ENCODE measurements at regions not wholly inside any gene's neighbourhood (a gene's known extent, or its start where the extent isn't known, plus 50 kb on each side); places are given as distances from the start of the nearest gene placed in this dataset.
"Not testable (repeated sequence)": the region's sequence is repeated elsewhere in the genome, so short reads cannot be mapped to it uniquely, and the experiment has no call there.

DNA sequence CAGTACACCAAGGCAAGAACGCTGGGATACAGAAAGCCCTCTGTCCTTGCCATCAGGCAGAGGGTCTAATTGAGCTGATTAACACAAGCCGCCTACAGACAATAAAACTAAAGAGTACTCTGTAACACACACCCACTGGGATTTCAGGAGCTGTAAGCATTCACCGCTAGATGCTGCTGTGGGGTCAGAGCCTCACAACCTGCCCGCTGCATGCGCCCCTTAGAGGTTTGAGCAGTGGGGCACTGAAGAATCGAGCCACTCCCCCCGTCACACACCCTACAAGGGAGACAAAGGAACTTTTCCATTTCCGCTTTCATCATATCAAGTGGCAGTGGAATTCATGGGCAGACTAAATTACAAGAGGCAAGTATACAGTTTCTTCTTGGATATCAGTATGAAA, 1080.6 kb downstream of the PCDH17 start:
- ATAC-seq, result peak; percentile 91
- H2AFZ ChIP-seq, result peak overlapping the region; percentile 67; the same call in 1 of the 2 replicates
- no peak for TF ChIP-seq ZNF114 (CRISPR knock-in tag; IDR thresholded peaks at IDR 0.05)
- TF ChIP-seq CTCF (conservative IDR thresholded peaks at IDR 0.05; ENCODE audit: low read depth in 2 of 2), result peak; percentile 59 to 83

DNA sequence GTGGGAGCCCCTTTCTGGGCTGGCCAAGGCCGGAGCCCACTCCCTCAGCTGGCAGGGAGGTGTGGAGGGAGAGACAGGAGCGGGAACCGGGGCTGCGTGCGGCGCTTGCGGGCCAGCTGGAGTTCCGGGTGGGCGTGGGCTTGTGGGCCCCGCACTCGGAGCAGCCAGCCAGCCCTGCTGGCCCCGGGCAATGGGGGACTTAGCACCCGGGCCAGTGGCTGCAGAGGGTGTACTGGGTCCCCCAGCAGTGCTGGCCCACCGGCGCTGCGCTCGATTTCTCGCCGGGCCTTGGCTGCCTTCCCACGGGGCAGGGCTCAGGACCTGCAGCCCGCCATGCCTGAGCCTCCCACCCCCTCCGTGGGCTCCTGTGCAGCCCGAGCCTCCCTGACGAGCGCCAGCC, 1082.5 kb downstream of the PCDH17 start:
- H3K4me1 Mint-ChIP-seq; H3K4me3 ChIP-seq; H3K9me2 ChIP-seq (ENCODE audit: insufficient read depth); H3K27ac ChIP-seq (ENCODE audit: low read depth); H3K79me2 ChIP-seq (replicated peaks; ENCODE audit: insufficient read depth); H3F3A ChIP-seq (replicated peaks; ENCODE audit: low read depth); H3K27me3 Mint-ChIP-seq (ENCODE audit: insufficient read depth, low read depth, poor library complexity); DNase-seq (ENCODE audit: low spot score); H3K27me3 ChIP-seq (ENCODE audit: insufficient read depth); H3K4me1 ChIP-seq (ENCODE audit: insufficient read depth); H3K36me3 ChIP-seq (ENCODE audit: insufficient read depth); ATAC-seq; H3K4me3 Mint-ChIP-seq; H3K4me2 ChIP-seq; H3K27ac Mint-ChIP-seq; H4K20me1 ChIP-seq (replicated peaks; ENCODE audit: insufficient read depth): not testable (repeated sequence)
- peaks cover 18% of the 10 kb centered on the region; the same call in 2 of the 3 replicates for H3K36me3 Mint-ChIP-seq (ENCODE audit: low read depth)
- H3K9me3 Mint-ChIP-seq, result peaks cover 35% of the 10 kb centered on the region
- peak overlapping the region; percentile 63; the same call in 1 of the 2 replicates for H2AFZ ChIP-seq

More for the DNA sequence above, 1080.6 kb downstream of the PCDH17 start:
- Histone ChIP-seq H3K36me3 (ENCODE audit: insufficient read depth) (peaks cover 14% of the 10 kb centered on the region), H3K4me1 (ENCODE audit: insufficient read depth) (peaks cover 10% of the 10 kb centered on the region), H3K4me3 (no peak overlapping the region), H3K4me2 (0 out of 2 replicates have a peak overlapping the region, but pooled peaks have one; percentile 9), H3F3A (replicated peaks; ENCODE audit: low read depth) (no peaks in the 10 kb centered on the region), H3K27ac (ENCODE audit: low read depth) (no peak overlapping the region), H3K9me2 (ENCODE audit: insufficient read depth) (no peaks in the 10 kb centered on the region), H3K79me2 (replicated peaks; ENCODE audit: insufficient read depth) (no peaks in the 10 kb centered on the region), H4K20me1 (replicated peaks; ENCODE audit: insufficient read depth) (no peaks in the 10 kb centered on the region), H3K27me3 (ENCODE audit: insufficient read depth) (no peaks in the 10 kb centered on the region)
- no peak overlapping the region for H3K27ac Mint-ChIP-seq
- DNase-seq (ENCODE audit: low spot score), result peak; percentile 74
- no peak overlapping the region for H3K4me3 Mint-ChIP-seq
- H3K27me3 Mint-ChIP-seq (ENCODE audit: insufficient read depth, low read depth, poor library complexity), result no peaks in the 10 kb centered on the region
- H3K36me3 Mint-ChIP-seq (ENCODE audit: low read depth), result peaks cover 26% of the 10 kb centered on the region; the same call in 2 of the 3 replicates
- peaks cover 6% of the 10 kb centered on the region; the same call in 1 of the 3 replicates for H3K4me1 Mint-ChIP-seq
- peaks cover 48% of the 10 kb centered on the region for H3K9me3 Mint-ChIP-seq

GRCh38 chr13:58721273-58721672, 1089.7 kb downstream of the PCDH17 start:
- Mint-ChIP-seq H3K27ac (no peak overlapping the region), H3K4me3 (no peak overlapping the region), H3K27me3 (ENCODE audit: insufficient read depth, low read depth, poor library complexity) (no peaks in the 10 kb centered on the region), H3K4me1 (no peaks in the 10 kb centered on the region; the same call in 2 of the 3 replicates), H3K36me3 (ENCODE audit: low read depth) (no peaks in the 10 kb centered on the region), H3K9me3 (no peaks in the 10 kb centered on the region)
- Histone ChIP-seq H3F3A (replicated peaks; ENCODE audit: low read depth) (no peaks in the 10 kb centered on the region), H4K20me1 (replicated peaks; ENCODE audit: insufficient read depth) (no peaks in the 10 kb centered on the region), H3K79me2 (replicated peaks; ENCODE audit: insufficient read depth) (no peaks in the 10 kb centered on the region), H3K27ac (ENCODE audit: low read depth) (no peak overlapping the region), H3K4me2 (no peak overlapping the region), H3K9me2 (ENCODE audit: insufficient read depth) (no peaks in the 10 kb centered on the region), H3K4me1 (ENCODE audit: insufficient read depth) (0 out of 2 replicates have a peak, but pooled peaks cover 2% of the 10 kb centered on the region), H3K4me3 (no peak overlapping the region), H3K36me3 (ENCODE audit: insufficient read depth) (no peaks in the 10 kb centered on the region), H3K27me3 (ENCODE audit: insufficient read depth) (no peaks in the 10 kb centered on the region), H2AFZ (no peak overlapping the region)
- DNase-seq (ENCODE audit: low spot score) (no peak), ATAC-seq (no peak)
- TF ChIP-seq REST (IDR thresholded peaks at IDR 0.05; ENCODE audit: unreplicated experiment), result no peak
- TF ChIP-seq CREB1 (CRISPR knock-in tag; IDR thresholded peaks at IDR 0.05; ENCODE audit: low read depth), result no peak
- no peak for TF ChIP-seq JUNB (IDR thresholded peaks at IDR 0.05; ENCODE audit: unreplicated experiment)
- no peak for TF ChIP-seq ETS1 (IDR thresholded peaks at IDR 0.05)
- no peak for TF ChIP-seq NANOG (IDR thresholded peaks at IDR 0.05; ENCODE audit: borderline replicate concordance)
- TF ChIP-seq EZH2 (IDR thresholded peaks at IDR 0.05; ENCODE audit: low read depth, unreplicated experiment), result no peak
- no peak for TF ChIP-seq EZH2phosphoT487 (IDR thresholded peaks at IDR 0.05; ENCODE audit: unreplicated experiment)

All from GM23338 (cell line).